Esophagus muscularis mucosa (tissue), 3 donors: ENCODE measurements at regions not wholly inside any gene's neighbourhood (a gene's known extent, or its start where the extent isn't known, plus 50 kb on each side); places are given as distances from the start of the nearest gene placed in this dataset.

Experiments used
- CTCF ChIP-seq, 3 experiments: fragments of 200-600 bp in 2 of 3; fragments of 450-650 bp in 1 of 3; sonication (generic) in 2 of 3; IDR thresholded peaks; one replicate each; pipeline ENCODE4 v1.5.1; 2017 to 2019; ENCODE audit warnings: antibody characterized with exemption in 3 of 3, mild to moderate bottlenecking in 2 of 3, moderate library complexity in 1 of 3
- POLR2A ChIP-seq: fragments of 450-650 bp; IDR thresholded peaks from one replicate; pipeline ENCODE4 v1.6.1; 2017; ENCODE audit warnings: antibody characterized with exemption, moderate library complexity, mild to moderate bottlenecking, low read depth

- TF ChIP-seq CTCF (IDR thresholded peaks at IDR 0.05) (no peak), POLR2A (no peak)
These were observed 278.0 kb upstream of the ADCY2 start for GRCh38 chr5:7117961-7118360.
